Spleen (tissue), 7 donors: ENCODE measurements at regions not wholly inside any gene's neighbourhood (a gene's known extent, or its start where the extent isn't known, plus 50 kb on each side); places are given as distances from the start of the nearest gene placed in this dataset.

Experiments
- POLR2A ChIP-seq, 3 donors: fragments of 450-650 bp; IDR thresholded peaks; one replicate each; pipeline ENCODE4 v1.5.1; 2017; ENCODE audit warnings: antibody characterized with exemption in 3 of 3, mild to moderate bottlenecking in 1 of 3
- POLR2AphosphoS5 ChIP-seq, 3 donors: sonication (generic); formaldehyde crosslinking; IDR thresholded peaks; one replicate each; pipeline ENCODE4 v1.5.1; 2017; ENCODE audit warnings: antibody characterized with exemption in 3 of 3
- TF ChIP-seq, protein P1 (sequence below), 11 experiments: fragments of 200-600 bp in 7 of 11; fragments of 450-650 bp in 4 of 11; sonication (generic) in 4 of 11; IDR thresholded peaks in 8 of 11; conservative IDR thresholded peaks in 3 of 11; 1 replicate in 7 of 11; 2 replicates in 4 of 11; pipeline versions ENCODE4 v1.4.0 to v1.8.0; 2016 to 2021; ENCODE audit warnings: antibody characterized with exemption in 11 of 11, inconsistent platforms in 4 of 11, mild to moderate bottlenecking in 1 of 11
- donor health status: DM: no; HTN: no; CAD: no; lungs with moderate emphysema.
- donor health status: DM: no; HTN: no; CAD: no.
- donor health status: DM: no; HTN: no; CAD: no.

DNA sequence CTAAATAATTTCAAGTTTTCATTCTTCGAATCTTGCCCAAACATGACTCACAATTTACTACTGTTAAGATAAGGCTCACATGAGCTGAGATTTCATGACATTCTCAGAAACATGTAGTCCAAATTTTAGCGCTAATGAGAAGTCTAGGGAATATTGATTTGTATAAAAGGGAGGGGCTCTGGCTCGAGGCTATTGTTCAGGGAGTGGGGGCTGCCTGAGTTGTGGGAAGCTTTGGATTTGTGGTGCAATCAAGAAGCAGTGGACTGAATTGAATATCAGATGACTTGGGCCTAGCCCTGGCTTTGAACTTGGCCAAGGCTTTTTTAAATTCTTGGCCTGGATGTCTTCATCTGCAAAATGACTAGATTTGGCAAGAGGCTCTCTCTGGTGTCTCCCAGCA lies 674.9 kb upstream of the FANCL start:
- TF ChIP-seq, protein P1, sequence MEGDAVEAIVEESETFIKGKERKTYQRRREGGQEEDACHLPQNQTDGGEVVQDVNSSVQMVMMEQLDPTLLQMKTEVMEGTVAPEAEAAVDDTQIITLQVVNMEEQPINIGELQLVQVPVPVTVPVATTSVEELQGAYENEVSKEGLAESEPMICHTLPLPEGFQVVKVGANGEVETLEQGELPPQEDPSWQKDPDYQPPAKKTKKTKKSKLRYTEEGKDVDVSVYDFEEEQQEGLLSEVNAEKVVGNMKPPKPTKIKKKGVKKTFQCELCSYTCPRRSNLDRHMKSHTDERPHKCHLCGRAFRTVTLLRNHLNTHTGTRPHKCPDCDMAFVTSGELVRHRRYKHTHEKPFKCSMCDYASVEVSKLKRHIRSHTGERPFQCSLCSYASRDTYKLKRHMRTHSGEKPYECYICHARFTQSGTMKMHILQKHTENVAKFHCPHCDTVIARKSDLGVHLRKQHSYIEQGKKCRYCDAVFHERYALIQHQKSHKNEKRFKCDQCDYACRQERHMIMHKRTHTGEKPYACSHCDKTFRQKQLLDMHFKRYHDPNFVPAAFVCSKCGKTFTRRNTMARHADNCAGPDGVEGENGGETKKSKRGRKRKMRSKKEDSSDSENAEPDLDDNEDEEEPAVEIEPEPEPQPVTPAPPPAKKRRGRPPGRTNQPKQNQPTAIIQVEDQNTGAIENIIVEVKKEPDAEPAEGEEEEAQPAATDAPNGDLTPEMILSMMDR (IDR thresholded peaks at IDR 0.05 in 8 of 11, conservative IDR thresholded peaks at IDR 0.05 in 3 of 11): no peak
- no peak for TF ChIP-seq POLR2AphosphoS5 (IDR thresholded peaks at IDR 0.05)
- TF ChIP-seq POLR2A (IDR thresholded peaks at IDR 0.05): no peak
